Mesothelial cell of epicardium (in vitro differentiated cells): ENCODE measurements at regions not wholly inside any gene's neighbourhood (a gene's known extent, or its start where the extent isn't known, plus 50 kb on each side); places are given as distances from the start of the nearest gene placed in this dataset.

ENCODE experiments used
- DNase-seq, 2 experiments: peaks; one replicate each; pipeline ENCODE4 v3.0.0; 2021; ENCODE audit warnings: low spot score in 2 of 2; ENCODE audit not compliant: unreplicated experiment in 2 of 2
- H3K27ac Mint-ChIP-seq: 2 replicates; pipeline ENCODE4 v1.8.0; 2021; ENCODE audit warnings: mixed read lengths
- H3K27me3 Mint-ChIP-seq: 2 replicates; pipeline ENCODE4 v1.8.0; 2021; ENCODE audit warnings: low read depth, mixed read lengths
- H3K36me3 Mint-ChIP-seq: 2 replicates; pipeline ENCODE4 v1.8.0; 2021; ENCODE audit warnings: mixed read lengths
- H3K4me1 Mint-ChIP-seq: 2 replicates; pipeline ENCODE4 v1.8.0; 2021; ENCODE audit warnings: mixed read lengths
- H3K4me3 Mint-ChIP-seq: 2 replicates; pipeline ENCODE4 v1.8.0; 2021; ENCODE audit warnings: mild to moderate bottlenecking, moderate library complexity, mixed read lengths
- H3K9me3 Mint-ChIP-seq: 2 replicates; pipeline ENCODE4 v1.8.0; 2021; ENCODE audit warnings: mixed read lengths
- CTCF ChIP-seq: fragments of 200-600 bp; sonication (generic); IDR thresholded peaks from one replicate; pipeline ENCODE4 v1.5.0; 2021; ENCODE audit warnings: antibody characterized with exemption; ENCODE audit not compliant: unreplicated experiment

- H3K4me1 Mint-ChIP-seq = peaks cover 6% of the 10 kb centered on the region
- no peak overlapping the region for H3K4me3 Mint-ChIP-seq
- H3K36me3 Mint-ChIP-seq = no peaks in the 10 kb centered on the region
- no peak overlapping the region for H3K27ac Mint-ChIP-seq
- no peaks in the 10 kb centered on the region for H3K27me3 Mint-ChIP-seq
- DNase-seq = no peak
- H3K9me3 Mint-ChIP-seq = peaks cover 20% of the 10 kb centered on the region
- no peak for TF ChIP-seq CTCF
Observed at GRCh38 chr5:31124651-31125305, 68.7 kb upstream of the CDH6 start.

- H3K4me3 Mint-ChIP-seq = no peak overlapping the region
- H3K9me3 Mint-ChIP-seq = peaks cover 20% of the 10 kb centered on the region
- peaks cover 6% of the 10 kb centered on the region for H3K4me1 Mint-ChIP-seq
- DNase-seq = no peak
- TF ChIP-seq CTCF = no peak
- no peaks in the 10 kb centered on the region for H3K36me3 Mint-ChIP-seq
- no peak overlapping the region for H3K27ac Mint-ChIP-seq
- H3K27me3 Mint-ChIP-seq = no peaks in the 10 kb centered on the region
Observed at GRCh38 chr5:31124026-31124425, 69.5 kb upstream of the CDH6 start.

GRCh38 chr5:31122998-31123951 lies 70.2 kb upstream of the CDH6 start:
- H3K4me3 Mint-ChIP-seq = no peak overlapping the region
- H3K27ac Mint-ChIP-seq = no peak overlapping the region
- no peaks in the 10 kb centered on the region for H3K36me3 Mint-ChIP-seq
- DNase-seq = no peak
- peaks cover 6% of the 10 kb centered on the region for H3K4me1 Mint-ChIP-seq
- H3K27me3 Mint-ChIP-seq = no peaks in the 10 kb centered on the region
- no peak for TF ChIP-seq CTCF
- peaks cover 20% of the 10 kb centered on the region for H3K9me3 Mint-ChIP-seq

- TF ChIP-seq CTCF = no peak
- Mint-ChIP-seq H3K27ac (no peak overlapping the region), H3K4me1 (peaks cover 6% of the 10 kb centered on the region)
Observed at GRCh38 chr5:31121224-31121623, 72.3 kb upstream of the CDH6 start.

GRCh38 chr5:31120642-31120948 lies 72.9 kb upstream of the CDH6 start:
- no peak for DNase-seq
- H3K4me1 Mint-ChIP-seq = peaks cover 6% of the 10 kb centered on the region
- no peak overlapping the region for H3K4me3 Mint-ChIP-seq
- H3K9me3 Mint-ChIP-seq = peaks cover 9% of the 10 kb centered on the region
- no peaks in the 10 kb centered on the region for H3K36me3 Mint-ChIP-seq
- TF ChIP-seq CTCF = no peak
- no peaks in the 10 kb centered on the region for H3K27me3 Mint-ChIP-seq
- H3K27ac Mint-ChIP-seq = no peak overlapping the region

More at GRCh38 chr5:31121224-31121623, 72.3 kb upstream of the CDH6 start:
- no peaks in the 10 kb centered on the region for H3K27me3 Mint-ChIP-seq
- H3K4me3 Mint-ChIP-seq = no peak overlapping the region
- H3K9me3 Mint-ChIP-seq = peaks cover 12% of the 10 kb centered on the region
- no peaks in the 10 kb centered on the region for H3K36me3 Mint-ChIP-seq
- DNase-seq = no peak
